Neural cell (in vitro differentiated cells): ENCODE measurements at regions not wholly inside any gene's neighbourhood (a gene's known extent, or its start where the extent isn't known, plus 50 kb on each side); places are given as distances from the start of the nearest gene placed in this dataset.

Experiments
- H2AFZ ChIP-seq: fragments of 200-600, 300-800 bp; sonication (generic), shearing (Covaris generic); 2 replicates; pipeline ENCODE4 v1.6.0; 2014; ENCODE audit warnings: low read depth, mild to moderate bottlenecking, antibody characterized with exemption, low read length, moderate library complexity
- H3F3A ChIP-seq: fragments of 200-600 bp; shearing (Covaris generic); 2 replicates; pipeline ENCODE4 v1.6.1; 2016; ENCODE audit warnings: mild to moderate bottlenecking, moderate library complexity, mixed read lengths, antibody characterized with exemption, low read length; ENCODE audit not compliant: insufficient read depth, poor library complexity, severe bottlenecking
- H3K27ac ChIP-seq: fragments of 200-600, 300-800 bp; sonication (generic), shearing (Covaris generic); 2 replicates; pipeline ENCODE4 v1.5.1; 2014; ENCODE audit warnings: mild to moderate bottlenecking, low read length, moderate library complexity
- H3K27me3 ChIP-seq: fragments of 300-800, 200-600 bp; sonication (generic), shearing (Covaris generic); 2 replicates; pipeline ENCODE4 v1.6.0; 2014; ENCODE audit warnings: mild to moderate bottlenecking, low read depth, low read length, moderate library complexity; ENCODE audit not compliant: insufficient read depth
- H3K36me3 ChIP-seq: fragments of 300-800, 200-600 bp; sonication (generic), shearing (Covaris generic); 2 replicates; pipeline ENCODE4 v1.5.1; 2014; ENCODE audit warnings: mild to moderate bottlenecking, antibody characterized with exemption, low read length, moderate library complexity; ENCODE audit not compliant: insufficient read depth
- H3K4me2 ChIP-seq: fragments of 300-800, 200-600 bp; sonication (generic), shearing (Covaris generic); 2 replicates; pipeline ENCODE4 v1.6.0; 2014; ENCODE audit warnings: mild to moderate bottlenecking, low read length
- H3K4me3 ChIP-seq: fragments of 300-800, 200-600 bp; sonication (generic), shearing (Covaris generic); 2 replicates; pipeline ENCODE4 v1.5.1; 2014; ENCODE audit warnings: mild to moderate bottlenecking, low read length, moderate library complexity
- H3K79me2 ChIP-seq: fragments of 200-600 bp; shearing (Covaris generic); replicated peaks from 2 replicates; pipeline ENCODE4 v1.6.0; 2014; ENCODE audit warnings: mild to moderate bottlenecking, low read length, moderate library complexity; ENCODE audit not compliant: insufficient read depth
- H3K9ac ChIP-seq: fragments of 300-800, 200-600 bp; sonication (generic), shearing (Covaris generic); 2 replicates; pipeline ENCODE4 v1.6.1; 2016; ENCODE audit warnings: mild to moderate bottlenecking, low read length, mixed read lengths
- H3K9me2 ChIP-seq: fragments of 200-600 bp; shearing (Covaris generic); 2 replicates; pipeline ENCODE4 v1.6.1; 2016; ENCODE audit warnings: mild to moderate bottlenecking, low read length, mixed read lengths; ENCODE audit not compliant: insufficient read depth
- H3K9me3 ChIP-seq: fragments of 200-600, 300-800 bp; sonication (generic), shearing (Covaris generic); 2 replicates; pipeline ENCODE4 v1.6.1; 2016; ENCODE audit warnings: mild to moderate bottlenecking, mixed run types, low read length, moderate library complexity, mixed read lengths
- H4K20me1 ChIP-seq: fragments of 200-600 bp; shearing (Covaris generic); 2 replicates; pipeline ENCODE4 v1.6.1; 2016; ENCODE audit warnings: mild to moderate bottlenecking, mixed run types; ENCODE audit not compliant: insufficient read depth
- CTCF ChIP-seq: fragments of 450-650 bp; IDR thresholded peaks from 2 replicates; pipeline ENCODE4 v1.5.1; 2014; ENCODE audit warnings: antibody characterized with exemption, mild to moderate bottlenecking, moderate library complexity; ENCODE audit not compliant: poor library complexity, severe bottlenecking
- EP300 ChIP-seq: fragments of 450-650 bp; conservative IDR thresholded peaks from 2 replicates; pipeline ENCODE4 v1.6.1; 2014; ENCODE audit warnings: antibody characterized with exemption, mild to moderate bottlenecking, moderate library complexity; ENCODE audit not compliant: poor library complexity, severe bottlenecking
- EZH2 ChIP-seq: fragments of 200-600, 300-800 bp; shearing (Covaris generic), sonication (generic); IDR thresholded peaks from 2 replicates; pipeline ENCODE4 v1.6.1; 2014; ENCODE audit warnings: antibody characterized with exemption, low read length, borderline replicate concordance, mild to moderate bottlenecking; ENCODE audit not compliant: insufficient read depth, poor library complexity, severe bottlenecking
- MXI1 ChIP-seq: fragments of 450-650 bp; conservative IDR thresholded peaks from 2 replicates; pipeline ENCODE4 v1.6.1; 2014; ENCODE audit warnings: antibody characterized with exemption, mild to moderate bottlenecking; ENCODE audit not compliant: poor library complexity, severe bottlenecking
- POLR2AphosphoS5 ChIP-seq: IDR thresholded peaks from 2 replicates; pipeline ENCODE4 v1.6.1; 2012
- RAD21 ChIP-seq: fragments of 450-650 bp; conservative IDR thresholded peaks from 2 replicates; pipeline ENCODE4 v1.6.1; 2014; ENCODE audit warnings: antibody characterized with exemption, mild to moderate bottlenecking, moderate library complexity
- REST ChIP-seq: IDR thresholded peaks from 2 replicates; pipeline ENCODE4 v1.6.1; 2012; ENCODE audit warnings: borderline replicate concordance
- SMC3 ChIP-seq: fragments of 450-650 bp; conservative IDR thresholded peaks from 2 replicates; pipeline ENCODE4 v1.6.1; 2014; ENCODE audit warnings: antibody characterized with exemption, mild to moderate bottlenecking, moderate library complexity; ENCODE audit not compliant: poor library complexity
- TAF1 ChIP-seq: IDR thresholded peaks from 2 replicates; pipeline ENCODE4 v1.6.1; 2012; ENCODE audit warnings: low read depth

DNA sequence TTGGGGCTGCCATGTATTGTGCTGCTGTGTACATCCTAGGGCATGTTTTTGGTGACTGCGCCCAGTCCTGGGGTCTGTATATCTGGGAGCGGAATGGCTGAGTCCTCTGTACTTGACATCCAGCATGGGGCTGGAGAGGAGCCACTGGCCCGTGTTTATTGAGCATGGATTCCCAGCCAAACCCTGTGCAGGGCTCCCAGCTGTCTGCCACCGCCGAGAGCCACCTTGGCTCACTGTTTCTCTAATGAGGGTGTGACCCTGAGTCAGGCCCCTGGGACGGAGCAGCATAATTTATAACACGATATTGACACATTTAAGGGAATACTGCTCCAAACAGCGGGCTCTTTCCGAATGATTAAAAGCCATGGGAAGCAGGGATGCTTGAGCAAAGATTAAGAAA, 211.5 kb upstream of the PWP1 start:
- Histone ChIP-seq H3K27me3 (no peaks in the 10 kb centered on the region), H3K9ac (no peak overlapping the region), H3F3A (no peaks in the 10 kb centered on the region), H3K9me2 (no peaks in the 10 kb centered on the region), H3K9me3 (no peaks in the 10 kb centered on the region), H3K27ac (no peak overlapping the region), H3K36me3 (no peaks in the 10 kb centered on the region), H3K79me2 (no peaks in the 10 kb centered on the region), H2AFZ (no peak overlapping the region), H3K4me2 (no peak overlapping the region), H4K20me1 (no peaks in the 10 kb centered on the region), H3K4me3 (no peak overlapping the region)
- TF ChIP-seq SMC3 (no peak), CTCF (no peak), REST (no peak), MXI1 (no peak), RAD21 (no peak), TAF1 (no peak), POLR2AphosphoS5 (no peak), EZH2 (no peak), EP300 (no peak)

DNA sequence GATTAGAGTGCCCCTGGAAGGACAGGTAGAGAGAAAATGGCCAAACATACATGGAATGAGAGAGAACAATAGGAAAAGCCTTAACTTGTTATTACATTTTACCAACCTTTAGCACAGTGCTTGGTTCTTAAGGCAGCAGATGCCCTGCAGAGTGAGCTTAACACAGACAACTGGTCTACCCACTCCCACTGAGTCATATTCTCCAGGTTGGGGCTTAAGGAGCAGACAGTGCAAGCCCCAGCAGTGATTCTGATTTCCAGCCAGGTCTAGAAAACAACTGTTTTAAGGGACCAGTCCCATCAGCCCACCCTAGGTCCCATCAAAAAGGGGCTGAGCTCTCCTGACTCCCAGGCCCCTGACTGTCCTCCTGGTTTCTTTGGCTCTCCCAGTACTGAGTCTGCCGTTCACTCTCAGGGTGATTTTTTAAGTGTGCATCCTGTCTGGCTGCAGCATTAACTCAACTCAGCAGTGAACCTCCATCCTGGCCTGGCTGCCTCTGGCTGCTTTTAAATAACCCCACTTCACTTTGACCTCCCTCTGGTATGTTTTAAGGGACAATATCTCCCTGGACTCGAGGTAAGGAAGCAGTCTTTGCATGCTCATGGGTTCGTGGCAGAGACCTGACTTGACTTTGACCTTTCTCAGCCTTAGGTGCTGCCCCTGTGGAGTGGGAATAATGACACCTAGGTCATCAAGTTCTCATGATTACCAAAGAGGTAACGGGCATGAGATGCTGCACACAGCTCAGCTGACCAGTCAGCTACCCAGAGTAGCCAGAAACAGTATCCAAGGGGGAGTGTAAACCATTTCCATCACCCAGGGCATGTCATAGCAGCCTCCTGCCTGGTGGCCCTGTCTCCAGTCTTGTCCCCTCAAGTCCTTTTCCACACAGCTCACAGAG, 210.7 kb upstream of the PWP1 start:
- no peak overlapping the region for H3K9ac ChIP-seq
- no peaks in the 10 kb centered on the region for H3F3A ChIP-seq
- no peaks in the 10 kb centered on the region for H4K20me1 ChIP-seq
- H3K9me2 ChIP-seq, result no peaks in the 10 kb centered on the region
- no peaks in the 10 kb centered on the region for H3K79me2 ChIP-seq
- H3K36me3 ChIP-seq, result no peaks in the 10 kb centered on the region
- TF ChIP-seq REST (no peak), MXI1 (no peak), SMC3 (no peak), TAF1 (no peak), EP300 (no peak), EZH2 (no peak), CTCF (no peak)
- H2AFZ ChIP-seq, result no peak overlapping the region
- H3K27me3 ChIP-seq, result no peaks in the 10 kb centered on the region
- no peak overlapping the region for H3K4me3 ChIP-seq
- H3K9me3 ChIP-seq, result no peaks in the 10 kb centered on the region
- H3K27ac ChIP-seq, result no peak overlapping the region
- no peak overlapping the region for H3K4me2 ChIP-seq
